ENCODE measurements at regions not wholly inside any gene's neighbourhood (a gene's known extent, or its start where the extent isn't known, plus 50 kb on each side); places are given as distances from the start of the nearest gene placed in this dataset.
"Not testable (repeated sequence)": the region's sequence is repeated elsewhere in the genome, so short reads cannot be mapped to it uniquely, and the experiment has no call there.

- no peak for DNase-seq (ENCODE audit: low spot score)
Observed at GRCh38 chr11:116379185-116379828, 393.5 kb downstream of the BUD13 start.

GRCh38 chr11:116376547-116376946 lies 396.2 kb downstream of the BUD13 start:
- peak; percentile 35 for DNase-seq (ENCODE audit: low spot score)

GRCh38 chr11:116376054-116376453 lies 396.7 kb downstream of the BUD13 start:
- DNase-seq (ENCODE audit: low spot score) = no peak

GRCh38 chr11:116375221-116375620 lies 397.6 kb downstream of the BUD13 start:
- DNase-seq (ENCODE audit: low spot score) = no peak

GRCh38 chr11:116374085-116374484 lies 398.7 kb downstream of the BUD13 start:
- DNase-seq (ENCODE audit: low spot score) = no peak

- DNase-seq (ENCODE audit: low spot score) = no peak
Observed at GRCh38 chr11:116373104-116373944, 399.5 kb downstream of the BUD13 start.

GRCh38 chr11:116371146-116371545 lies 401.6 kb downstream of the BUD13 start:
- DNase-seq (ENCODE audit: low spot score) = no peak

- no peak for DNase-seq (ENCODE audit: low spot score)
Observed at GRCh38 chr11:116368784-116369183, 404.0 kb downstream of the BUD13 start.

- no peak for DNase-seq (ENCODE audit: low spot score)
Observed at GRCh38 chr11:116366980-116367645, 405.7 kb downstream of the BUD13 start.

GRCh38 chr11:116366451-116366850 lies 406.3 kb downstream of the BUD13 start:
- no peak for DNase-seq (ENCODE audit: low spot score)

- DNase-seq (ENCODE audit: low spot score) = not testable (repeated sequence)
Observed at GRCh38 chr11:116364925-116365324, 407.9 kb downstream of the BUD13 start.

GRCh38 chr11:116364348-116364747 lies 408.4 kb downstream of the BUD13 start:
- DNase-seq (ENCODE audit: low spot score) = no peak

GRCh38 chr11:116360221-116360941 lies 412.4 kb downstream of the BUD13 start:
- no peak for DNase-seq (ENCODE audit: low spot score)

GRCh38 chr11:116357784-116358544 lies 414.8 kb downstream of the BUD13 start:
- DNase-seq (ENCODE audit: low spot score) = no peak

GRCh38 chr11:116356451-116356850 lies 416.3 kb downstream of the BUD13 start:
- no peak for DNase-seq (ENCODE audit: low spot score)

GRCh38 chr11:116355104-116355503 lies 417.7 kb downstream of the BUD13 start:
- no peak for DNase-seq (ENCODE audit: low spot score)

- DNase-seq (ENCODE audit: low spot score) = no peak
Observed at GRCh38 chr11:116353589-116353988, 419.2 kb downstream of the BUD13 start.

- no peak for DNase-seq (ENCODE audit: low spot score)
Observed at GRCh38 chr11:116352881-116353280, 419.9 kb downstream of the BUD13 start.

- no peak for DNase-seq (ENCODE audit: low spot score)
Observed at GRCh38 chr11:116348226-116348625, 424.6 kb downstream of the BUD13 start.

GRCh38 chr11:116345575-116345974 lies 427.2 kb downstream of the BUD13 start:
- no peak for DNase-seq (ENCODE audit: low spot score)

- DNase-seq (ENCODE audit: low spot score) = no peak
Observed at GRCh38 chr11:116344601-116345000, 428.2 kb downstream of the BUD13 start.
